Activated CD8-positive, alpha-beta memory T cell treated with anti-CD3 and anti-CD28 coated beads, Interleukin-2, amount 10 ng/mL, durations not matched to agents 7 days and 5 days (primary cell): ENCODE measurements at regions not wholly inside any gene's neighbourhood (a gene's known extent, or its start where the extent isn't known, plus 50 kb on each side); places are given as distances from the start of the nearest gene placed in this dataset.

ENCODE experiments used
- ATAC-seq: fragments of 150-1000 bp; cut with Tn5 transposase; one replicate; pipeline ENCODE4 v1.10.0; 2021; ENCODE audit warnings: moderate library complexity
- CTCF ChIA-PET: fragments of 350-600 bp; sonication (Branson Sonifier 250); formaldehyde crosslinking; loops from one replicate; lab custom pipeline; 2021; ENCODE audit warnings: antibody characterized with exemption; lab: Charles Lee
- DNase-seq: peaks from one replicate; pipeline ENCODE4 v3.0.0-alpha.2; 2020
- H3K27ac Mint-ChIP-seq: one replicate; pipeline ENCODE4 v1.8.0; 2021; ENCODE audit warnings: mild to moderate bottlenecking, mixed read lengths
- H3K27me3 Mint-ChIP-seq: one replicate; pipeline ENCODE4 v1.8.0; 2021; ENCODE audit warnings: mixed read lengths
- H3K36me3 Mint-ChIP-seq: one replicate; pipeline ENCODE4 v1.8.0; 2021; ENCODE audit warnings: mild to moderate bottlenecking, mixed read lengths
- H3K4me1 Mint-ChIP-seq: one replicate; pipeline ENCODE4 v1.8.0; 2021; ENCODE audit warnings: mixed read lengths
- H3K4me3 Mint-ChIP-seq: one replicate; pipeline ENCODE4 v1.8.0; 2021; ENCODE audit warnings: mild to moderate bottlenecking, moderate library complexity, mixed read lengths
- H3K9me3 Mint-ChIP-seq: one replicate; pipeline ENCODE4 v1.8.0; 2022; ENCODE audit warnings: low read depth, mixed read lengths

- DNase-seq (no peak), ATAC-seq (no peak)
- Mint-ChIP-seq H3K36me3 (no peaks in the 10 kb centered on the region), H3K9me3 (no peaks in the 10 kb centered on the region), H3K27ac (no peak overlapping the region), H3K4me1 (no peaks in the 10 kb centered on the region), H3K4me3 (no peak overlapping the region), H3K27me3 (peaks cover 9% of the 10 kb centered on the region)
- CTCF ChIA-PET: no interaction called here
Measured at GRCh38 chr15:93583552-93583951, 494.5 kb upstream of the RGMA start.

- ATAC-seq (no peak), DNase-seq (no peak)
- Mint-ChIP-seq H3K4me1 (peaks cover 6% of the 10 kb centered on the region), H3K36me3 (no peaks in the 10 kb centered on the region), H3K27ac (no peak overlapping the region), H3K27me3 (no peaks in the 10 kb centered on the region), H3K4me3 (no peak overlapping the region), H3K9me3 (no peaks in the 10 kb centered on the region)
- CTCF ChIA-PET: no interaction called here
Measured at GRCh38 chr15:93570527-93570926, 481.5 kb upstream of the RGMA start.

GRCh38 chr15:93566762-93567161 lies 477.8 kb upstream of the RGMA start:
- Mint-ChIP-seq H3K9me3 (no peaks in the 10 kb centered on the region), H3K36me3 (no peaks in the 10 kb centered on the region), H3K4me1 (peaks cover 6% of the 10 kb centered on the region), H3K27me3 (no peaks in the 10 kb centered on the region), H3K4me3 (no peak overlapping the region), H3K27ac (no peak overlapping the region)
- CTCF ChIA-PET: no interaction called here
- DNase-seq: no peak
- no peak for ATAC-seq

- Mint-ChIP-seq H3K4me1 (peaks cover 6% of the 10 kb centered on the region), H3K9me3 (no peaks in the 10 kb centered on the region), H3K27me3 (no peaks in the 10 kb centered on the region), H3K36me3 (no peaks in the 10 kb centered on the region), H3K4me3 (no peak overlapping the region), H3K27ac (no peak overlapping the region)
- DNase-seq (no peak), ATAC-seq (no peak)
- CTCF ChIA-PET: no interaction called here
Measured at GRCh38 chr15:93565201-93565600, 476.2 kb upstream of the RGMA start.

- H3K27me3 Mint-ChIP-seq: no peaks in the 10 kb centered on the region
- H3K36me3 Mint-ChIP-seq: no peaks in the 10 kb centered on the region
- DNase-seq (no peak), ATAC-seq (no peak)
- no peak overlapping the region for H3K27ac Mint-ChIP-seq
- CTCF ChIA-PET: no interaction called here
- peaks cover 6% of the 10 kb centered on the region for H3K4me1 Mint-ChIP-seq
- no peak overlapping the region for H3K4me3 Mint-ChIP-seq
- no peaks in the 10 kb centered on the region for H3K9me3 Mint-ChIP-seq
Measured at GRCh38 chr15:93563218-93563617, 474.2 kb upstream of the RGMA start.

GRCh38 chr15:93562395-93563123 lies 473.5 kb upstream of the RGMA start:
- no peaks in the 10 kb centered on the region for H3K9me3 Mint-ChIP-seq

GRCh38 chr15:93557696-93558095 lies 468.7 kb upstream of the RGMA start:
- ATAC-seq (no peak), DNase-seq (no peak)
- Mint-ChIP-seq H3K36me3 (no peaks in the 10 kb centered on the region), H3K9me3 (no peaks in the 10 kb centered on the region), H3K4me3 (no peak overlapping the region), H3K27me3 (no peaks in the 10 kb centered on the region), H3K4me1 (no peaks in the 10 kb centered on the region), H3K27ac (no peak overlapping the region)
- CTCF ChIA-PET: no interaction called here

More at GRCh38 chr15:93562395-93563123, 473.5 kb upstream of the RGMA start:
- Mint-ChIP-seq H3K36me3 (no peaks in the 10 kb centered on the region), H3K4me3 (no peak overlapping the region), H3K4me1 (peaks cover 6% of the 10 kb centered on the region), H3K27ac (no peak overlapping the region), H3K27me3 (no peaks in the 10 kb centered on the region)
- CTCF ChIA-PET: no interaction called here
- ATAC-seq (no peak), DNase-seq (no peak)

GRCh38 chr15:93553167-93553935 lies 464.3 kb upstream of the RGMA start:
- CTCF ChIA-PET: no interaction called here
- no peaks in the 10 kb centered on the region for H3K36me3 Mint-ChIP-seq
- H3K27me3 Mint-ChIP-seq: no peaks in the 10 kb centered on the region

GRCh38 chr15:93543093-93543492 lies 454.1 kb upstream of the RGMA start:
- CTCF ChIA-PET: no interaction called here
- Mint-ChIP-seq H3K4me1 (no peaks in the 10 kb centered on the region), H3K36me3 (no peaks in the 10 kb centered on the region), H3K27ac (no peak overlapping the region), H3K27me3 (peaks cover 2% of the 10 kb centered on the region), H3K4me3 (no peak overlapping the region), H3K9me3 (no peaks in the 10 kb centered on the region)
- ATAC-seq: no peak
- no peak for DNase-seq

More at GRCh38 chr15:93553167-93553935, 464.3 kb upstream of the RGMA start:
- Mint-ChIP-seq H3K4me3 (no peak overlapping the region), H3K4me1 (no peaks in the 10 kb centered on the region), H3K9me3 (peaks cover 2% of the 10 kb centered on the region), H3K27ac (no peak overlapping the region)
- ATAC-seq: no peak
- no peak for DNase-seq

GRCh38 chr15:93527374-93528050 lies 438.5 kb upstream of the RGMA start:
- no peaks in the 10 kb centered on the region for H3K36me3 Mint-ChIP-seq
- ATAC-seq: no peak
- no peak overlapping the region for H3K4me3 Mint-ChIP-seq
- no peaks in the 10 kb centered on the region for H3K9me3 Mint-ChIP-seq
- DNase-seq: no peak
- H3K27me3 Mint-ChIP-seq: peaks cover 5% of the 10 kb centered on the region
- CTCF ChIA-PET: no interaction called here
- no peaks in the 10 kb centered on the region for H3K4me1 Mint-ChIP-seq
- no peak overlapping the region for H3K27ac Mint-ChIP-seq

GRCh38 chr15:93524432-93524831 lies 435.4 kb upstream of the RGMA start:
- CTCF ChIA-PET: no interaction called here
- no peaks in the 10 kb centered on the region for H3K4me1 Mint-ChIP-seq
- H3K4me3 Mint-ChIP-seq: no peak overlapping the region

GRCh38 chr15:93523481-93523880 lies 434.5 kb upstream of the RGMA start:
- CTCF ChIA-PET: no interaction called here
- H3K4me3 Mint-ChIP-seq: no peak overlapping the region
- no peaks in the 10 kb centered on the region for H3K4me1 Mint-ChIP-seq
- no peak overlapping the region for H3K27ac Mint-ChIP-seq
- no peaks in the 10 kb centered on the region for H3K36me3 Mint-ChIP-seq
- H3K27me3 Mint-ChIP-seq: peaks cover 14% of the 10 kb centered on the region
- H3K9me3 Mint-ChIP-seq: no peaks in the 10 kb centered on the region
- DNase-seq: no peak
- ATAC-seq: no peak

More at GRCh38 chr15:93524432-93524831, 435.4 kb upstream of the RGMA start:
- ATAC-seq: no peak
- H3K27me3 Mint-ChIP-seq: peaks cover 10% of the 10 kb centered on the region
- no peaks in the 10 kb centered on the region for H3K9me3 Mint-ChIP-seq
- DNase-seq: no peak
- no peak overlapping the region for H3K27ac Mint-ChIP-seq
- no peaks in the 10 kb centered on the region for H3K36me3 Mint-ChIP-seq

- Mint-ChIP-seq H3K27ac (no peak overlapping the region), H3K4me3 (no peak overlapping the region), H3K4me1 (no peaks in the 10 kb centered on the region), H3K36me3 (no peaks in the 10 kb centered on the region), H3K9me3 (no peaks in the 10 kb centered on the region), H3K27me3 (peaks cover 24% of the 10 kb centered on the region)
- CTCF ChIA-PET: no interaction called here
- ATAC-seq: no peak
- no peak for DNase-seq
Measured at GRCh38 chr15:93520206-93520605, 431.2 kb upstream of the RGMA start.

- Mint-ChIP-seq H3K4me1 (no peaks in the 10 kb centered on the region), H3K4me3 (no peak overlapping the region), H3K36me3 (no peaks in the 10 kb centered on the region), H3K27ac (no peak overlapping the region), H3K27me3 (peaks cover 21% of the 10 kb centered on the region), H3K9me3 (no peaks in the 10 kb centered on the region)
- DNase-seq: no peak
- ATAC-seq: no peak
- CTCF ChIA-PET: no interaction called here
Measured at GRCh38 chr15:93519599-93519998, 430.6 kb upstream of the RGMA start.
